Adrenal gland (tissue), 9 donors: ENCODE measurements at regions not wholly inside any gene's neighbourhood (a gene's known extent, or its start where the extent isn't known, plus 50 kb on each side); places are given as distances from the start of the nearest gene placed in this dataset.
"Not testable (repeated sequence)": the region's sequence is repeated elsewhere in the genome, so short reads cannot be mapped to it uniquely, and the experiment has no call there.

ENCODE experiments used
- DNase-seq, 7 donors: peaks; one replicate each; pipeline ENCODE4 v3.0.0-alpha.2; 2019 to 2020
- H3K27ac ChIP-seq, 5 donors: fragments of 200-600 bp; sonication (generic) in 4 of 5; 1 replicate in 3 of 5; 2 replicates in 2 of 5; pipeline versions ENCODE4 v1.5.1 to v1.8.0; 2016 to 2020; ENCODE audit warnings: mild to moderate bottlenecking in 1 of 5
- H3K27me3 ChIP-seq: fragments of 200-600 bp; 2 replicates; pipeline ENCODE4 v1.8.0; 2021
- H3K36me3 ChIP-seq, 2 donors: fragments of 200-600 bp; replicated peaks in 1 of 2; 1 replicate in 1 of 2; 2 replicates in 1 of 2; pipeline versions ENCODE4 v1.5.1 to v1.8.0; 2018 to 2022
- H3K4me1 ChIP-seq, 2 donors: fragments of 200-600 bp; replicated peaks in 1 of 2; 1 replicate in 1 of 2; 2 replicates in 1 of 2; pipeline versions ENCODE4 v1.5.1 to v1.8.0; 2018 to 2021
- H3K4me3 ChIP-seq, 4 donors: fragments of 200-600 bp; sonication (generic) in 3 of 4; one replicate each; pipeline ENCODE4 v1.5.1; 2016 to 2018
- H3K9me3 ChIP-seq, 3 donors: fragments of 200-600 bp; sonication (generic) in 1 of 3; replicated peaks in 1 of 3; 1 replicate in 2 of 3; 2 replicates in 1 of 3; pipeline versions ENCODE4 v1.5.1 to v1.8.0; 2016 to 2021
- POLR2A ChIP-seq, 2 donors: fragments of 450-650 bp; IDR thresholded peaks; one replicate each; pipeline ENCODE4 v1.6.1; 2017; ENCODE audit warnings: antibody characterized with exemption in 2 of 2, mild to moderate bottlenecking in 2 of 2, moderate library complexity in 1 of 2
- WGBS, 4 donors: extraction: QIAGEN DNeasy Blood & Tissue Kit in 2 of 4; methylation state at CpG; one replicate each; pipeline versions ENCODE4 v1.1.5 to v1.1.7; 2013 to 2017; 5-methylcytosine and 5-hydroxymethylcytosine counted together
- intact Hi-C, 2 donors: fragments of 100-400 bp; cut with DNase I; formaldehyde crosslinking; loops; one replicate each; pipeline versions ENCODE4 v1.14.1 to v1.15.0; 2022 to 2023
- TF ChIP-seq, protein P1 (sequence below), 6 experiments: fragments of 450-650 bp in 4 of 6; fragments of 200-600 bp in 2 of 6; sonication (generic) in 1 of 6; IDR thresholded peaks; 1 replicate in 5 of 6; 2 replicates in 1 of 6; pipeline versions ENCODE4 v1.5.1 to v1.8.0; 2016 to 2021; ENCODE audit warnings: antibody characterized with exemption in 6 of 6, mild to moderate bottlenecking in 2 of 6, moderate library complexity in 1 of 6
- donor health status: healthy with polysubstance abuse.
- donor health status: Bipolar disorder and iron deficiency.
- donor health status: DM: yes; HTN: yes; CAD: no.
- donor health status: DM: no; HTN: no; CAD: no.
- donor health status: DM: no; HTN: no; CAD: no.

DNA sequence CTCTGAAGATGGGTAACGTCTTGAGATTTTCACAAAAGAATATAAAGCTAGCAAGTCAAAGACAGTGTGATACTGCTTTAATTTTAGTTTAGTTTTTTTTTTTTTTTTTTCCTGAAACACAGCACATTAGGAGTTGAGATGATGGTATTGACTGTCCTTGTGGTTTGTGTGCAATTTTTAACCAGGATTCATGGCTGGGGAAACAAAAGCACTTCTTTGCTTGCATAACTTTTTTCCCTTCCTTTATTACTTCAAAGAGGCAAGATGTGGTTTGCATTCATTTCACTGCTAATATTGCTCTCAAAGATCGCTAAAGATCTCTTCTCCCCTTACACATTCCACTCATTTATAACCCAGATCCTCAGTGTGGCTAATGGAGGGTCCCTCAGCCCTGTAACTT is 157.1 kb upstream of the PZP start:
- Histone ChIP-seq H3K4me1 (no peaks in the 10 kb centered on the region), H3K9me3 (no peaks in the 10 kb centered on the region), H3K27ac (no peak overlapping the region), H3K36me3 (no peaks in the 10 kb centered on the region), H3K4me3 (no peak overlapping the region), H3K27me3 (no peaks in the 10 kb centered on the region)
- TF ChIP-seq, protein P1, sequence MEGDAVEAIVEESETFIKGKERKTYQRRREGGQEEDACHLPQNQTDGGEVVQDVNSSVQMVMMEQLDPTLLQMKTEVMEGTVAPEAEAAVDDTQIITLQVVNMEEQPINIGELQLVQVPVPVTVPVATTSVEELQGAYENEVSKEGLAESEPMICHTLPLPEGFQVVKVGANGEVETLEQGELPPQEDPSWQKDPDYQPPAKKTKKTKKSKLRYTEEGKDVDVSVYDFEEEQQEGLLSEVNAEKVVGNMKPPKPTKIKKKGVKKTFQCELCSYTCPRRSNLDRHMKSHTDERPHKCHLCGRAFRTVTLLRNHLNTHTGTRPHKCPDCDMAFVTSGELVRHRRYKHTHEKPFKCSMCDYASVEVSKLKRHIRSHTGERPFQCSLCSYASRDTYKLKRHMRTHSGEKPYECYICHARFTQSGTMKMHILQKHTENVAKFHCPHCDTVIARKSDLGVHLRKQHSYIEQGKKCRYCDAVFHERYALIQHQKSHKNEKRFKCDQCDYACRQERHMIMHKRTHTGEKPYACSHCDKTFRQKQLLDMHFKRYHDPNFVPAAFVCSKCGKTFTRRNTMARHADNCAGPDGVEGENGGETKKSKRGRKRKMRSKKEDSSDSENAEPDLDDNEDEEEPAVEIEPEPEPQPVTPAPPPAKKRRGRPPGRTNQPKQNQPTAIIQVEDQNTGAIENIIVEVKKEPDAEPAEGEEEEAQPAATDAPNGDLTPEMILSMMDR (IDR thresholded peaks at IDR 0.05), result no peak
- TF ChIP-seq POLR2A (IDR thresholded peaks at IDR 0.05), result no peak
- 61 to 66% (median 63%) methylated on average over 2 of the region's 2 CpGs for WGBS, 4 donors
- intact Hi-C loops, result no loop called here
- no peak for DNase-seq

DNA sequence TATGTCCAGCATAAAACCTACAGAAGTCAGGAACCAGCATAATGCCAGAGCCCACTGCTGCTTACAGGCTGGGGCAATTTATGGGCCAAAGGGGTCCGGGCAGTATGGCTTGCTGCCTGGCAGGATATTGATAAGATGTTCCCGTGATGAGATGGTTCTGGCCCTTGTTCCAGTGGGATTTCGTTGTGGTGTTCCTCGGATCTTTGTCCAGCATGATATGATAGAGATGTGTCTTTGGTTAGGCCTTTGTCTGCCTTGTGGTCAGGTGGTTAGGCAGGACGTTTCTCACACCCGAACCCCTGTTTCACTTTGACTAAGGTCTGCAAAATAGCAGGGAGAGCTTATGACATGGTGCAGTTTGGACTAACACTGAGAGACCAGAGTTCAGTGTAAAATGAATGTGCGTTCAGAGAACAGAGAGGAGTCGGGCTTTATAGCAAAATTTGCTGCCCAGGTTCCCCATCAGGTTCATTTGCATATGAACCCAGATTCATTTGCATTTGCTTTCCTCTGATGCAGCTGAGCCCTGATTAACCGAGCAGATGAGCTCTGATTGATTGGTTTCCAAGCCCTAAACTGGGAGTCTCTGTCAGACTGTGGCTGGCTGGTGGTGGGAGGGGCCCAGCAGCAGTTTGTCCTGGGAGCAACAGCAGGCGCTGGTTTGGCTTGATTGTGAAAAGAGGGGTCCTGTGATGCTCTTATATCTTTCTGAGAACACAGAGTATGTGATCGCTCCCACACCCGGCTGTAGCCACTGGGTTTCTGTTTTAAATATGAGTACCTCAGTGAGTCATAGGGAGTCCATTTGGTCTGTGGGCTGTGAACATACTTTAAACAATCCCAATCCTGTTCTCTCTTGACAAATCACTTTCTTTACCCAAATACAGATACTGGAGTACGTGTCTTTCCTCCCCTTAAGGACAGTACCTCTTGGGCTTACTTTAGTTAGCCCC is 156.3 kb upstream of the PZP start:
- TF ChIP-seq, protein P1 (IDR thresholded peaks at IDR 0.05), result no peak
- TF ChIP-seq POLR2A (IDR thresholded peaks at IDR 0.05), result no peak
- no peaks in the 10 kb centered on the region for H3K9me3 ChIP-seq
- H3K4me3 ChIP-seq, result no peak overlapping the region
- H3K27me3 ChIP-seq, result no peaks in the 10 kb centered on the region
- no peaks in the 10 kb centered on the region for H3K4me1 ChIP-seq
- 45 to 50% (median 46%) methylated on average over 13 of the region's 13 CpGs for WGBS, 4 donors
- intact Hi-C loops, result no loop called here
- no peak overlapping the region for H3K27ac ChIP-seq
- H3K36me3 ChIP-seq, result no peaks in the 10 kb centered on the region
- no peak for DNase-seq

- H3K4me1 ChIP-seq, result no peaks in the 10 kb centered on the region
- H3K27me3 ChIP-seq, result no peaks in the 10 kb centered on the region
- intact Hi-C loops, result no loop called here
- no peak overlapping the region for H3K4me3 ChIP-seq
- TF ChIP-seq POLR2A (IDR thresholded peaks at IDR 0.05), result no peak
- TF ChIP-seq, protein P1 (IDR thresholded peaks at IDR 0.05), result no peak
- H3K27ac ChIP-seq, result no peak overlapping the region
- no peak for DNase-seq
- 55 to 61% (median 58%) methylated on average over 6 of the region's 6 CpGs for WGBS, 4 donors
- H3K9me3 ChIP-seq, result no peaks in the 10 kb centered on the region
- no peaks in the 10 kb centered on the region for H3K36me3 ChIP-seq
Measured at GRCh38 chr12:9363145-9363544, 154.9 kb upstream of the PZP start.

DNA sequence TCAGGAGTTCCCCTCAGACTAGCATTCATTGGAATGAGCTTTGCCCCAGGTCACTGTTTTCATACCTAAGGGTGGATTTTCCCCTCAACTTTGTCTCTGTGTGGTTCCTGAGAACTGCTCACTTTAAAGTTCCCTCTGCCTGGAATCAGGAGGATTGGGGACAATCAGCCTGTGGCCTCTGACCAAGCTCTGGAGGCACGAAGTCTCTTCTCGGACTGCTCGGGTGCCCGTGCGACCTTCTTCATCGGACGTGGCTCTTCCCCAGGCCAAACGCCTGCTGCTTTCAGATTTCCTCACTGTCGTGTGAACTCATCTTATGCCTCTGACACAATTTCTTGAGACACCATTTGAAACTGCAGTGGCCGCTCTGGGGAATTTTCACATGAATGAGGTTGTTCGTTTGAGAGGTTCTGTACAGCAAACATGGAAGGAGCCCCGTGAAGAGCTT is 153.7 kb upstream of the PZP start:
- WGBS, 4 donors, result 77 to 84% (median 79%) methylated on average over 12 of the region's 12 CpGs
- Histone ChIP-seq H3K9me3 (no peaks in the 10 kb centered on the region), H3K27ac (no peak overlapping the region), H3K27me3 (no peaks in the 10 kb centered on the region), H3K36me3 (no peaks in the 10 kb centered on the region), H3K4me3 (no peak overlapping the region), H3K4me1 (no peaks in the 10 kb centered on the region)
- intact Hi-C loops, result no loop called here
- no peak for DNase-seq
- TF ChIP-seq POLR2A (IDR thresholded peaks at IDR 0.05), result no peak
- TF ChIP-seq, protein P1 (IDR thresholded peaks at IDR 0.05), result no peak

GRCh38 chr12:9354009-9354754 is 146.0 kb upstream of the PZP start:
- not testable (repeated sequence) for H3K36me3 ChIP-seq, H3K4me1 ChIP-seq, DNase-seq, H3K9me3 ChIP-seq, H3K27me3 ChIP-seq, H3K27ac ChIP-seq, H3K4me3 ChIP-seq
- intact Hi-C loops, result loop anchor here in 1 of 2 donors (10.0 kb wide), 1 partner anchor 231 kb away; no protein-coding TSS in a partner anchor
- WGBS, 4 donors, result 95 to 98% (median 97%) methylated on average over 4 of the region's 4 CpGs
